GM12865 (cell line): ENCODE measurements at regions not wholly inside any gene's neighbourhood (a gene's known extent, or its start where the extent isn't known, plus 50 kb on each side); places are given as distances from the start of the nearest gene placed in this dataset.
A peak's percentile ranks its signal among the peaks of the same experiment; 100 is the strongest.

Experiments used
- DNase-seq: peaks from one replicate; pipeline ENCODE4 v3.0.0; 2010; ENCODE audit warnings: low read depth
- H3K4me3 ChIP-seq: 2 replicates; pipeline ENCODE4 v1.5.1; 2011; ENCODE audit warnings: mild to moderate bottlenecking, low read depth, low read length, control low read depth
- CTCF ChIP-seq: IDR thresholded peaks from 2 replicates; pipeline ENCODE4 v1.5.1; 2011; ENCODE audit warnings: low read length, control low read depth, low read depth, inconsistent platforms; ENCODE audit not compliant: insufficient read depth; ENCODE audit errors: missing control alignments

GRCh38 chr2:211089127-211089526, 532.7 kb downstream of the CPS1 start:
- no peak for TF ChIP-seq CTCF
- no peak overlapping the region for H3K4me3 ChIP-seq

GRCh38 chr2:211093743-211094303, 537.4 kb downstream of the CPS1 start:
- DNase-seq = peak; percentile 23
- TF ChIP-seq CTCF = peak; percentile 44
- H3K4me3 ChIP-seq = no peak overlapping the region

More at GRCh38 chr2:211089127-211089526, 532.7 kb downstream of the CPS1 start:
- no peak for DNase-seq

GRCh38 chr2:211103989-211104388, 547.6 kb downstream of the CPS1 start:
- H3K4me3 ChIP-seq = no peak overlapping the region
- no peak for TF ChIP-seq CTCF
- DNase-seq = no peak

GRCh38 chr2:211113334-211114175, 557.2 kb downstream of the CPS1 start:
- TF ChIP-seq CTCF = no peak
- H3K4me3 ChIP-seq = no peak overlapping the region
- DNase-seq = no peak

GRCh38 chr2:211114826-211115455, 558.5 kb downstream of the CPS1 start:
- DNase-seq = no peak
- no peak overlapping the region for H3K4me3 ChIP-seq
- no peak for TF ChIP-seq CTCF

- no peak for DNase-seq
- H3K4me3 ChIP-seq = no peak overlapping the region
- TF ChIP-seq CTCF = no peak
These were observed 560.6 kb downstream of the CPS1 start for GRCh38 chr2:211117026-211117425.
